AG08395 (cell line): ENCODE measurements at regions not wholly inside any gene's neighbourhood (a gene's known extent, or its start where the extent isn't known, plus 50 kb on each side); places are given as distances from the start of the nearest gene placed in this dataset.

ENCODE experiments used
- DNase-seq: peaks from one replicate; pipeline ENCODE4 v3.0.0; 2012; ENCODE audit warnings: mixed read lengths, low spot score

GRCh38 chr4:13250263-13250662 is 233.9 kb downstream of the RAB28 start:
- DNase-seq = no peak

- peak; percentile 7 for DNase-seq
These were observed 235.4 kb downstream of the RAB28 start for GRCh38 chr4:13248621-13249298.

- DNase-seq = no peak
These were observed 238.0 kb downstream of the RAB28 start for GRCh38 chr4:13246107-13246506.

GRCh38 chr4:13244444-13244843 is 239.7 kb downstream of the RAB28 start:
- DNase-seq = no peak

- no peak for DNase-seq
These were observed 241.0 kb downstream of the RAB28 start for GRCh38 chr4:13243152-13243551.

GRCh38 chr4:13240066-13240465 is 244.1 kb downstream of the RAB28 start:
- DNase-seq = peak; percentile 38

GRCh38 chr4:13238936-13239335 is 245.2 kb downstream of the RAB28 start:
- DNase-seq = no peak

GRCh38 chr4:13236485-13236884 is 247.7 kb downstream of the RAB28 start:
- DNase-seq = no peak

- no peak for DNase-seq
These were observed 250.4 kb downstream of the RAB28 start for GRCh38 chr4:13233755-13234154.

GRCh38 chr4:13219971-13220370 is 264.2 kb downstream of the RAB28 start:
- no peak for DNase-seq

- no peak for DNase-seq
These were observed 265.7 kb downstream of the RAB28 start for GRCh38 chr4:13218326-13218958.

- no peak for DNase-seq
These were observed 268.6 kb downstream of the RAB28 start for GRCh38 chr4:13215560-13215959.

- no peak for DNase-seq
These were observed 271.2 kb downstream of the RAB28 start for GRCh38 chr4:13212936-13213335.

- DNase-seq = no peak
These were observed 274.5 kb downstream of the RAB28 start for GRCh38 chr4:13209600-13209999.

- no peak for DNase-seq
These were observed 275.5 kb downstream of the RAB28 start for GRCh38 chr4:13208558-13209193.

GRCh38 chr4:13207226-13207625 is 276.9 kb downstream of the RAB28 start:
- no peak for DNase-seq

- DNase-seq = no peak
These were observed 281.0 kb downstream of the RAB28 start for GRCh38 chr4:13203101-13203500.

GRCh38 chr4:13202701-13203100 is 281.4 kb downstream of the RAB28 start:
- no peak for DNase-seq

- DNase-seq = no peak
These were observed 282.9 kb downstream of the RAB28 start for GRCh38 chr4:13201241-13201640.

GRCh38 chr4:13196721-13197120 is 287.4 kb downstream of the RAB28 start:
- DNase-seq = no peak

- no peak for DNase-seq
These were observed 290.5 kb downstream of the RAB28 start for GRCh38 chr4:13193662-13194061.

- DNase-seq = no peak
These were observed 293.9 kb downstream of the RAB28 start for GRCh38 chr4:13190093-13190721.

- DNase-seq = no peak
These were observed 299.9 kb downstream of the RAB28 start for GRCh38 chr4:13184199-13184598.
